ENCODE measurements at regions not wholly inside any gene's neighbourhood (a gene's known extent, or its start where the extent isn't known, plus 50 kb on each side); places are given as distances from the start of the nearest gene placed in this dataset.

GRCh38 chr6:144582939-144583613 is 297.9 kb downstream of the UTRN start:
- peak; percentile 31 for DNase-seq

DNA sequence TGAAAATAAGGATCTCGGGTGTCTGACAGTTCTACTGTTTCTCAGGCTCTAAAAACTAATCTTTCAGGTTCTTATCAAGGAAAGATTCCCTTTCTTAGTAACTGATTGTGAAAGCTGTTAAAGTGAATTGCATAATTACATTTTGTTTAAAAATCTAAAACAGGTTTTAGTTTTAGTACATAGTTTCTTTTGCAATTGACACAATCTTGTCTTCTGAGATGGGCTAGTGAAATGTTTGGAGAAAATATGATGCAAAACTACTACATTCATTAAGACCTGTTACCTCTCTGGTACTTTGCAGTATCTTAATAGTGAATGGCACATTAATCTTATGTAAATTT is 298.4 kb downstream of the UTRN start:
- no peak for DNase-seq

GRCh38 chr6:144585217-144585814 is 300.2 kb downstream of the UTRN start:
- no peak for DNase-seq

DNA sequence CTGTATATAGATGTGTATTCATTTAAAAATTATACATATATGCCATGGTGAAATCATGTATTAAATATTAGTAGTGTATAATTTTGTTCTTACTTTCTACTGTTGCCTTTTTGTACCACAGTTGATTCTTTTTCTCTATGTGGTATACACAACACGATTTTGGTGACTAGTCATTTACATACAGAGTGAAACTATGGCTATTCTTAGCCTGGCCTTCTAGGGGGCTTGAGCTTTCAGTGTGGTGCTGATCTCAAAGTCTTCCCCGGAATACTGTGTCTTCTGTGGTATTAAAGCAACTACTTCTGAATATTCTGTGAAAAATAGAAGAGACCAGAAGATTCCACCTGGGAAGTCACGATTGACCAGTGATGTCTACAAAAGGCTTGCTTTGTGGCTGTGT is 301.9 kb downstream of the UTRN start:
- no peak for DNase-seq

GRCh38 chr6:144588697-144589325 is 303.7 kb downstream of the UTRN start:
- DNase-seq = no peak

GRCh38 chr6:144590532-144590931 is 305.4 kb downstream of the UTRN start:
- no peak for DNase-seq

DNA sequence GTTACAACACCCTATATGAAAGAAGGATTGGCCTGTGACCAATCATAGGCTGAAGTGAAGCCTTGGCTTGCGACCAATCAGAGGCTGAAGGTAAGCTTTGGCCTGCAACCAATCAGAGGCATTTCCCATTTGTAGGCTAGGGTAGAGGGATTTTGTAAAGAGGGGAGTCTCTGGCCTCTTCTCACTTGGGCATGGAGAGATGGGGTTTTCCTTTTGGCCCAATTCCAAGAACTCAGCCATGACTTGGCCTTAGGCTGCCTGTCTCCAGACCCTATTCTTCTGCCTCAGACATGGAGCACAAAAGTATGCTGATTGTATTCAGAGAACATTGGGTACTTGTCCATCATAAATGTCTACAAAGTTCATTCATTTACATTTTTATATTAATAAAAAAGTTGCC is 308.3 kb downstream of the UTRN start:
- DNase-seq = no peak

GRCh38 chr6:144594585-144594984 is 309.4 kb downstream of the UTRN start:
- DNase-seq = no peak

DNA sequence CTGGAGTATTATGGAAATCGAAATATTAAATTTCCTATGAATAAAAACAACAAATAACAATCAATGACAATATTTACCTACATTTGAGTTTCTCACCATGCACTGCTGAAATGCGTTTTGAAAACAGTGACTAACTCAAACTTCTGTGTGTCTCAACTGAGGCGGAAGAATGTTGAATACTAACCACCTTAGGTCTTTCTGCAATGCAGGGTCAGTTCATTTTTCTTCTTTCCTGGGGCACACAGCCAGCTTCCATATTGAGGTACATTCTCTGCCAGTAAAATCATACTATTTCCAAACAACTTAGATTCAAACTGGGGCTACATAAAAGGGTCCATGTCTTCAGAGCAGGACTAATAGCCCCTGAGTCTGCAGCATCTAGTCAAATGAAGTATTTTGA is 310.1 kb downstream of the UTRN start:
- DNase-seq = no peak

- no peak for DNase-seq
Observed at GRCh38 chr6:144597511-144597910, 312.4 kb downstream of the UTRN start.

- DNase-seq = no peak
Observed at GRCh38 chr6:144599615-144600014, 314.5 kb downstream of the UTRN start.

- no peak for DNase-seq
Observed at GRCh38 chr6:144601221-144601620, 316.1 kb downstream of the UTRN start.

DNA sequence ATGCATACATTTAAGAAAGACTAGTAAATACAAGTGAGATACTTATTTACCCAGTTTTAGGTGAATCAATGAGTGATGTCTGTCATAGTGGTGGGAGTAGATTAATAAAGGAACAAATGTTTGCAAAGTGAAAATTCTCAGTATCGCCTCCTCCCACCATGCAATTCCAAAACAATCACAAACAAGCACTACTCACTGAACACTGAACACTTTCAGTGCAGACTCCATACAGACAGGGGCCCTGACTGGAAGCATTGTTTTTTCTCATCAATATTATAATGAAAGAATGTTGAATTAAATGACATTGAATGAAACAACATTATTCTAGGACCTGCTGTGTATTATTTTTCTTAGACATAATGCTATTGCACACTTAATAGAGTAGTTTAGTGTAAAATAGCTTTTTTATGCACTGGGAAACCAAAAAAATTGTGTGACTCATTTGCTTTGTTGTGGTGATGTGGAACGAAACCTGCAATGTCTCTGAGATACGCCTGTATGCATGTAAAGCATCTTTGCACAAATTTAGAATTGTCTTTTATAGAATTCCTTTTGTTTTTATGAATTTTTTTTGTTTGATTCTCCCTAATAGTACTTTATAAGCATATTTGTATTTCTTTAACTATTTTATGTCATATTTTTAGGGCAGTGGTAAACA is 317.5 kb downstream of the UTRN start:
- DNase-seq = peak; percentile 19

GRCh38 chr6:144606083-144606482 is 320.9 kb downstream of the UTRN start:
- no peak for DNase-seq

DNA sequence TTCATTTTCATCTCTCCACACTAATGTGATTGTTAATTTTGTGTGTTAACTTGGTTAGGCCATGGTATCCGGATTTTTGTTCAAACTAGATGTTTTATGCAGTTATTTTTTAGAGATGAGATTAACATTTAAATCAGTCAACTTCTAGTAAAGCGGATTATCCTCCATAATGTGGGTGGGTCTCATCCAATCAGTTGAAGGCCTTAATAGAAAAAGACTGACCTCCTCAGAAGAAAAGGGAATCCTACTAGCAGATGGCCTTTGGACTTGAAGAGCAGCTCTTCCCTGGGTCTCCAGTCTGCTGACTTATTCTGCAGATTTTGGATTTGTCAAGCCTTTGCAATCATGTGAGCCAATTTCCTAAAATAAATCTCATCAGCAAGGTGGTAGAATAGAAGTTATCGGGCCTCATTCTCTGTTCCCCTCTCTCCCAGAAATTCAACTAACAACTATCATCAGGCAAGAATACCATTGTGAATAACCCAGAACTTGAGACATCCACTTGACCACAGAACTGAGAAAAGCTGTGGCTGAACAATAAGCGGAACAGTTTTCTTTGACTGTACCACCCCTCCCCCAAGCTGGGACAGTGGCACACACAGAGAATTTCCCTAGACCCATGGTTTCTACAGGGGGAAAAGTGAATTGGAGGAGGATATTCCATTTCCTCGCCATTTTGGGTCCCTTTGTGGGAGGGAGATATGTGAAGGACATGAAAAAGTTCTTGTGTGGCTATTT is 323.0 kb downstream of the UTRN start:
- DNase-seq = no peak

- no peak for DNase-seq
Observed at GRCh38 chr6:144612811-144613210, 327.7 kb downstream of the UTRN start.

DNA sequence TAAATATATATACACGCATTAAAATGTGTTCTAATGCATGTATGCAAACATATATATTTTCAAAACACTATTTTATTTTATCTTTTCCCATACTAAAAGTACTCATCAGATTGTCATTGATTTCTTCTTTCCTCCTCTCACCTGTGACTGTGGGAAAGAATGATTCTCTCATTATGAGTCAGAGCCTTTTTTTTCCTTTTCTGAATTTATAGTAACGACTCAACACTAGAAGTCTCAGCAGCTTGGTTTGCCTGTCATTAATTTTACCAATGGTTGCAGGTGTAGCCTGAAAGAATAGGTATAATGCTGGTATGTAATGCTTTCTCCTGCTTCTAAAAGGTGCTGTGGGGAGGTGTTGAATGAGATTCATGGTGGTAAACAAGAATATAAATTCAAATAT is 328.7 kb downstream of the UTRN start:
- DNase-seq = no peak

DNA sequence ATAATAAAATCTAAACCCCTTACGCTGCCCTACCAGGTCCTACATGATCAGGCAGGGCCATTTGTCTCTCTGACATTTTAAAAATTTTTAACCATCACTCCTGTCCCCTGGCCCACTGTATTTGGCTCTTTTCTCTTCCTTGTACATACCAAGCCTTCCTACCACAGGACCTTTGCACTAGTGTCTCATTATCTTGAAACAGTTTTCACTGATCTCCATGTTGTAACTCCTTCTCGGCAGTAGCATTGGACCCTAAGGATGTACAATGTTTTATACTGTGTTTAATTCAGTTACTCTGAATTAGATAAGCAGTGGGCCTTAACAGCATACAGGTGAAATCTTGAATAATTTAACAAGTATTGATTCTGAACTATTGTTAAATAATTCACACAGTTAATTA is 330.7 kb downstream of the UTRN start:
- DNase-seq = no peak

DNA sequence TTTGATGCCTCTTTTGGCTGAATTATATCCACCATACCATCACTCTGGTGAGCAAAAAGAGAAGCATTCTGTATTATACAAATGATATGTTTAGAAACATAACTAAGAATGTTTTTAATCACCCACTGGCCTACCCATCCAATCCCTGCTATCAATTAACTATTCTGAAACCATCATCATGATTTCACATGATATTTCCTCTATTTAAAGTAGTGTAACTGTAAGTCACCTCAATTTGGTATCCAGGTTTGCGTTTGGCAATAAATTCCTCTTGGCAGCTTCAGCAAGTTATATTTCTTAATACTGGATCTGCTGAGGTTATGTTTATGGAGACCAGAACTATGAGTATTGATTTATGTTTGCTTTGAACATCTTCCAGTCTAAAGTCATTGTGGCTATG is 332.1 kb downstream of the UTRN start:
- DNase-seq = no peak

GRCh38 chr6:144617708-144618107 is 332.6 kb downstream of the UTRN start:
- DNase-seq = no peak

GRCh38 chr6:144619966-144620365 is 334.8 kb downstream of the UTRN start:
- DNase-seq = no peak

DNA sequence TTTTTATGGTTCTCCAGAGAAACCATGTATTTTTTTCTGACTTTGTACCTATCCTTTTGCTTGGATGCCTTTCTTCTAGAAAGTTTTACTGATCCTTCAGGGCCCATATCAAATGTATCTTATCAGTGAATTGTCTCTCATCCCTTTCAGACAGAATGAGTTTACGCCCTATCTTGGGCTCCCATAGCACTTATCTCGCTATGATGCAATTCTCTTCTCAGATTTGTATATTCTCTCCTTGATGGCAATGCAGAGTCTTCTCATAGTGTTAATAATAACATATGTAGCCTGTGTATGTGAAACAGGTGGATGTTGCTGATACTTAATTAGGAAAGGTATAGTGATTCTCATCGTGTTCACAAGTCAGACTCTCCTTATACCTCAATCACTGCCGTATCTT is 336.2 kb downstream of the UTRN start:
- no peak for DNase-seq

DNA sequence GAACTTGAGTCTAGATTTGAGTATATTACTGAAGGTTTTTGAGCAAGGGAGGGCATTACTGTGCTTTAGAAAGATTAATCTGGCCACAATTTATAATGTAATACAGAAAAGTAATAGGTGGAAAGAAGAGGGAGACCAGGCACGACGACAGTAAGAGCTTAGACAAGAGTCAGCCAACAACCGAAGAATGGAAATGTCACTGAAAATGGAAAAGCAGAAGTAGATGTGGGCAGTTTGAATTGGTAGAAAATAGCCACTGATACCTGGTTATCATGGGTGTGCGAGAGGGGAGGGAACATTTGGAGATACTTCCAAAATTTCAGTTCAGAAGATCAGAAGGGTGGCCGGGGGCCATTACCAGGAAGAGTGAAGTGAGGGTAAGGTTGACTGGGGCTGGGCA is 339.1 kb downstream of the UTRN start:
- no peak for DNase-seq

DNA sequence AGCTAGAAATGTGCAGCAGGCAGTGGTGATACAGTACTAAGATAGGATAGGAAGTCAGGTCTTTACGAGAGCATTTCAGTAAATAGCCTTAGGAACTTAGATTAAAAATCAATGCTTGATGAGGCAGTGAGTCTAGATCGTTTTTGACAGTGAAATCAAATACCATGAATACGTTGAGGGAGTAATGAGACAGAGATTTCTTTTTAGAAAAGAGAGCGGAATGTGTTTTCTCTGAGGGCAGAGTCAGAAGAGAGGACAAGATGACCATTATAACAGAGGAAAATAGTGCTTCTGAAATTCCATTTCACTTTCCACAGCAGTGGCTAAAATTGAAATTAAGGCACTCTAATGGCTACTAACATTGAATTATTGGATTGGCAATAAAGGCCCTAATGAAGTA is 339.6 kb downstream of the UTRN start:
- DNase-seq = no peak

All from activated gamma-delta T cell treated with Interleukin-2 at 50 U/mL for 16 hours (primary cell).